ENCODE measurements at regions not wholly inside any gene's neighbourhood (a gene's known extent, or its start where the extent isn't known, plus 50 kb on each side); places are given as distances from the start of the nearest gene placed in this dataset.

DNA sequence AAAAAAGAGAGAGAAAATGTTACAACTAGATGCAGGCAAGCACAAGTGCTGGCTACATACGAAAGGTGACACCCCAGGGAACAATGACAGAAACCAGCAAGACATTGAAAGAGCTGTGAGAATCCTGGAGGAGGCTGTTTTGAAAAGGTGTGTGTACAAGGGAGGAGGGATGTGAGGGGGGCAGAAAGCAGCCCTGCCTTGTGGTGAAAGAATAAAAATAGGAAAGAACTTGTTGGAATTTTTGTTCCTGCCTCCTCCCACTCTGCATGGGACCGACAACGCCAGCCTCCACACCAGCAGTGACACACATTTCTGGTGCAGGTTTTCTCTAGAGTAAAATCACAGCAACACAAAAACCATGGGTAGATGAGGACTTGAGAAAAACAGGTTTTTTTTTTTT is 1258.6 kb downstream of the PCDH9 start:
- TF ChIP-seq, protein P1, sequence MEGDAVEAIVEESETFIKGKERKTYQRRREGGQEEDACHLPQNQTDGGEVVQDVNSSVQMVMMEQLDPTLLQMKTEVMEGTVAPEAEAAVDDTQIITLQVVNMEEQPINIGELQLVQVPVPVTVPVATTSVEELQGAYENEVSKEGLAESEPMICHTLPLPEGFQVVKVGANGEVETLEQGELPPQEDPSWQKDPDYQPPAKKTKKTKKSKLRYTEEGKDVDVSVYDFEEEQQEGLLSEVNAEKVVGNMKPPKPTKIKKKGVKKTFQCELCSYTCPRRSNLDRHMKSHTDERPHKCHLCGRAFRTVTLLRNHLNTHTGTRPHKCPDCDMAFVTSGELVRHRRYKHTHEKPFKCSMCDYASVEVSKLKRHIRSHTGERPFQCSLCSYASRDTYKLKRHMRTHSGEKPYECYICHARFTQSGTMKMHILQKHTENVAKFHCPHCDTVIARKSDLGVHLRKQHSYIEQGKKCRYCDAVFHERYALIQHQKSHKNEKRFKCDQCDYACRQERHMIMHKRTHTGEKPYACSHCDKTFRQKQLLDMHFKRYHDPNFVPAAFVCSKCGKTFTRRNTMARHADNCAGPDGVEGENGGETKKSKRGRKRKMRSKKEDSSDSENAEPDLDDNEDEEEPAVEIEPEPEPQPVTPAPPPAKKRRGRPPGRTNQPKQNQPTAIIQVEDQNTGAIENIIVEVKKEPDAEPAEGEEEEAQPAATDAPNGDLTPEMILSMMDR (IDR thresholded peaks at IDR 0.05) = no peak
- no peak for TF ChIP-seq POLR2A (IDR thresholded peaks at IDR 0.05; ENCODE audit: low read depth)
- TF ChIP-seq EP300 (IDR thresholded peaks at IDR 0.05) = no peak
- TF ChIP-seq POLR2AphosphoS5 (IDR thresholded peaks at IDR 0.05) = no peak

All from esophagus muscularis mucosa (tissue), 4 donors.